ENCODE measurements at regions not wholly inside any gene's neighbourhood (a gene's known extent, or its start where the extent isn't known, plus 50 kb on each side); places are given as distances from the start of the nearest gene placed in this dataset.

DNA sequence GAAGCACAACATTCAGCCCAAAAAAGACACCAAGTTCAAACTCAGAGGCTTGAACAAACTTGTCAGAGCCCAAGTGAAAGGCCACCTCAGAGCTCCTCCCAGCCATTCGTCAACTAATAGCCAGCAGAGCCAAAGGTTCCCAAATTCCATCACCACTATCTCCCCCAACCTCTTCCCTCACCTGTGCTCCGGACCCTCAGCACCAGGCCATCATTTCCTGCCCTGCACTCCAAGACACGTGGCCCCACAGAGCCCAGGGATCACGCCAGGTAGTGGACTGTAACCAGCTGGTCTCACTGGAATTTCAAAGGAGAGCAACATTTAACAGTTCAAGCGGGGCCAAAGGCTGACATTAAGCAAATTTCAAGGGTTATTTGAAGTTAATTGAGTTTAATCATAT lies 245.2 kb upstream of the IGF1R start:
- ChIA-PET POLR2A (no interaction called here), CTCF (no interaction called here)
- Histone ChIP-seq H3K4me2 (replicated peaks; ENCODE audit: low read depth, low read length, poor library complexity, severe bottlenecking) (no peak overlapping the region), H3K4me1 (ENCODE audit: control insufficient read depth in 2 of 2, insufficient read depth in 2 of 2, low read length in 2 of 2) (no peaks in the 10 kb centered on the region), H3K9me3 (ENCODE audit: control extremely low read depth in 1 of 3, control insufficient read depth in 2 of 3, insufficient read depth in 1 of 3, low read length in 2 of 3) (peaks cover 0 to 9% (median 0%) of the 10 kb centered on the region in 3 donors), H2AFZ (ENCODE audit: insufficient read depth, low read depth, low read length, poor library complexity, severe bottlenecking) (no peak overlapping the region), H4K20me1 (ENCODE audit: control insufficient read depth, insufficient read depth, low read length, poor library complexity, severe bottlenecking) (no peaks in the 10 kb centered on the region), H3K79me2 (ENCODE audit: control insufficient read depth, insufficient read depth, low read length) (no peaks in the 10 kb centered on the region), H3K27me3 (replicated peaks in 1 of 4; ENCODE audit: control extremely low read depth in 1 of 4, control insufficient read depth in 3 of 4, insufficient read depth in 4 of 4, low read length in 3 of 4) (no peaks in the 10 kb centered on the region), H3K4me3 (ENCODE audit: control extremely low read depth in 1 of 5, extremely low read depth in 1 of 5, insufficient read depth in 1 of 5, low read depth in 2 of 5, low read length in 4 of 5) (no peak overlapping the region), H3K27ac (ENCODE audit: low read length in 2 of 2) (no peak overlapping the region), H3K36me3 (replicated peaks in 1 of 2; ENCODE audit: control extremely low read depth in 1 of 2, control insufficient read depth in 1 of 2, extremely low read depth in 1 of 2, insufficient read depth in 2 of 2, low read length in 1 of 2) (no peaks in the 10 kb centered on the region), H3K9ac (ENCODE audit: low read length) (no peak overlapping the region)
- intact Hi-C loops (cut with micrococcal nuclease): no loop called here
- Mint-ChIP-seq H3K27me3 (no peaks in the 10 kb centered on the region), H3K4me3 (no peak overlapping the region), H3K4me1 (no peaks in the 10 kb centered on the region), H3K27ac (no peak overlapping the region), H3K9me3 (ENCODE audit: insufficient read depth) (no peaks in the 10 kb centered on the region)
- 91% methylated on average over 4 of the region's 5 CpGs for WGBS (ENCODE audit: insufficient coverage)
- DNase-seq (no peak), ATAC-seq (ENCODE audit: low read depth) (no peak)
- TF ChIP-seq, protein P1, sequence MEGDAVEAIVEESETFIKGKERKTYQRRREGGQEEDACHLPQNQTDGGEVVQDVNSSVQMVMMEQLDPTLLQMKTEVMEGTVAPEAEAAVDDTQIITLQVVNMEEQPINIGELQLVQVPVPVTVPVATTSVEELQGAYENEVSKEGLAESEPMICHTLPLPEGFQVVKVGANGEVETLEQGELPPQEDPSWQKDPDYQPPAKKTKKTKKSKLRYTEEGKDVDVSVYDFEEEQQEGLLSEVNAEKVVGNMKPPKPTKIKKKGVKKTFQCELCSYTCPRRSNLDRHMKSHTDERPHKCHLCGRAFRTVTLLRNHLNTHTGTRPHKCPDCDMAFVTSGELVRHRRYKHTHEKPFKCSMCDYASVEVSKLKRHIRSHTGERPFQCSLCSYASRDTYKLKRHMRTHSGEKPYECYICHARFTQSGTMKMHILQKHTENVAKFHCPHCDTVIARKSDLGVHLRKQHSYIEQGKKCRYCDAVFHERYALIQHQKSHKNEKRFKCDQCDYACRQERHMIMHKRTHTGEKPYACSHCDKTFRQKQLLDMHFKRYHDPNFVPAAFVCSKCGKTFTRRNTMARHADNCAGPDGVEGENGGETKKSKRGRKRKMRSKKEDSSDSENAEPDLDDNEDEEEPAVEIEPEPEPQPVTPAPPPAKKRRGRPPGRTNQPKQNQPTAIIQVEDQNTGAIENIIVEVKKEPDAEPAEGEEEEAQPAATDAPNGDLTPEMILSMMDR (IDR thresholded peaks at IDR 0.05): no peak
- TF ChIP-seq EZH2 (IDR thresholded peaks at IDR 0.05; ENCODE audit: borderline replicate concordance, insufficient read depth, low read depth, low read length, poor library complexity, severe bottlenecking): no peak

- Mint-ChIP-seq H3K9me3 (ENCODE audit: insufficient read depth) (no peaks in the 10 kb centered on the region), H3K4me1 (no peaks in the 10 kb centered on the region), H3K27ac (no peak overlapping the region), H3K27me3 (no peaks in the 10 kb centered on the region), H3K4me3 (no peak overlapping the region)
- ATAC-seq (ENCODE audit: low read depth) (no peak), DNase-seq (no peak)
- ChIA-PET CTCF (no interaction called here), POLR2A (no interaction called here)
- no peak overlapping the region for H3K27ac ChIP-seq (ENCODE audit: low read length in 2 of 2)
- no peak overlapping the region for H2AFZ ChIP-seq (ENCODE audit: insufficient read depth, low read depth, low read length, poor library complexity, severe bottlenecking)
- no peaks in the 10 kb centered on the region for H3K79me2 ChIP-seq (ENCODE audit: control insufficient read depth, insufficient read depth, low read length)
- WGBS (ENCODE audit: insufficient coverage): 85% methylated on average over 8 of the region's 13 CpGs
- peaks cover 0 to 9% (median 0%) of the 10 kb centered on the region in 3 donors for H3K9me3 ChIP-seq (ENCODE audit: control extremely low read depth in 1 of 3, control insufficient read depth in 2 of 3, insufficient read depth in 1 of 3, low read length in 2 of 3)
- no peak overlapping the region for H3K4me2 ChIP-seq (replicated peaks; ENCODE audit: low read depth, low read length, poor library complexity, severe bottlenecking)
- H3K4me3 ChIP-seq (ENCODE audit: control extremely low read depth in 1 of 5, extremely low read depth in 1 of 5, insufficient read depth in 1 of 5, low read depth in 2 of 5, low read length in 4 of 5): no peak overlapping the region
- TF ChIP-seq, protein P1 (IDR thresholded peaks at IDR 0.05): no peak
- TF ChIP-seq EZH2 (IDR thresholded peaks at IDR 0.05; ENCODE audit: borderline replicate concordance, insufficient read depth, low read depth, low read length, poor library complexity, severe bottlenecking): no peak
- H3K9ac ChIP-seq (ENCODE audit: low read length): no peak overlapping the region
- H3K27me3 ChIP-seq (replicated peaks in 1 of 4; ENCODE audit: control extremely low read depth in 1 of 4, control insufficient read depth in 3 of 4, insufficient read depth in 4 of 4, low read length in 3 of 4): no peaks in the 10 kb centered on the region
- H3K4me1 ChIP-seq (ENCODE audit: control insufficient read depth in 2 of 2, insufficient read depth in 2 of 2, low read length in 2 of 2): no peaks in the 10 kb centered on the region
- intact Hi-C loops (cut with micrococcal nuclease): no loop called here
- H4K20me1 ChIP-seq (ENCODE audit: control insufficient read depth, insufficient read depth, low read length, poor library complexity, severe bottlenecking): no peaks in the 10 kb centered on the region
- no peaks in the 10 kb centered on the region for H3K36me3 ChIP-seq (replicated peaks in 1 of 2; ENCODE audit: control extremely low read depth in 1 of 2, control insufficient read depth in 1 of 2, extremely low read depth in 1 of 2, insufficient read depth in 2 of 2, low read length in 1 of 2)
Measured at GRCh38 chr15:98403569-98403968, 244.8 kb upstream of the IGF1R start.
